ENCODE measurements at regions not wholly inside any gene's neighbourhood (a gene's known extent, or its start where the extent isn't known, plus 50 kb on each side); places are given as distances from the start of the nearest gene placed in this dataset.
"Not testable (repeated sequence)": the region's sequence is repeated elsewhere in the genome, so short reads cannot be mapped to it uniquely, and the experiment has no call there.

GRCh38 chr10:29210266-29210868 is 78.5 kb upstream of the LYZL1 start:
- no peak for DNase-seq (ENCODE audit: low spot score)

- DNase-seq (ENCODE audit: low spot score): no peak
These were observed 76.3 kb upstream of the LYZL1 start for GRCh38 chr10:29212597-29212996.

GRCh38 chr10:29214551-29214950 is 74.3 kb upstream of the LYZL1 start:
- no peak for DNase-seq (ENCODE audit: low spot score)

- DNase-seq (ENCODE audit: low spot score): no peak
These were observed 71.6 kb upstream of the LYZL1 start for GRCh38 chr10:29217292-29217738.

- DNase-seq (ENCODE audit: low spot score): no peak
These were observed 65.5 kb upstream of the LYZL1 start for GRCh38 chr10:29223326-29223725.

GRCh38 chr10:29224631-29225030 is 64.2 kb upstream of the LYZL1 start:
- DNase-seq (ENCODE audit: low spot score): no peak

- DNase-seq (ENCODE audit: low spot score): no peak
These were observed 61.7 kb upstream of the LYZL1 start for GRCh38 chr10:29227201-29227600.

- DNase-seq (ENCODE audit: low spot score): no peak
These were observed 60.3 kb upstream of the LYZL1 start for GRCh38 chr10:29228562-29228961.

GRCh38 chr10:29229258-29229705 is 59.6 kb upstream of the LYZL1 start:
- no peak for DNase-seq (ENCODE audit: low spot score)

GRCh38 chr10:29236910-29237309 is 52.0 kb upstream of the LYZL1 start:
- DNase-seq (ENCODE audit: low spot score): not testable (repeated sequence)

- DNase-seq (ENCODE audit: low spot score): no peak
These were observed 51.1 kb upstream of the LYZL1 start for GRCh38 chr10:29237786-29238185.

- DNase-seq (ENCODE audit: low spot score): no peak
These were observed 50.2 kb upstream of the LYZL1 start for GRCh38 chr10:29238523-29239135.
